Neutrophil (primary cell): ENCODE measurements at regions not wholly inside any gene's neighbourhood (a gene's known extent, or its start where the extent isn't known, plus 50 kb on each side); places are given as distances from the start of the nearest gene placed in this dataset.

Experiments used
- H3K27ac ChIP-seq: fragments of 200-600 bp; sonication (generic); 2 replicates; pipeline ENCODE4 v1.5.1; 2016; ENCODE audit warnings: mild to moderate bottlenecking, moderate library complexity
- H3K27me3 ChIP-seq: fragments of 200-600 bp; sonication (generic); 2 replicates; pipeline ENCODE4 v1.6.0; 2016; ENCODE audit warnings: mild to moderate bottlenecking
- H3K36me3 ChIP-seq: fragments of 200-600 bp; sonication (generic); 2 replicates; pipeline ENCODE4 v1.5.1; 2017
- H3K4me1 ChIP-seq, 2 experiments: fragments of 200-600 bp in 1 of 2; sonication (generic) in 1 of 2; 1 replicate in 1 of 2; 2 replicates in 1 of 2; pipeline versions ENCODE4 v1.5.1 to v1.6.1; 2013 to 2016; ENCODE audit warnings: low read depth in 1 of 2, low read length in 1 of 2, mild to moderate bottlenecking in 1 of 2, moderate library complexity in 1 of 2; ENCODE audit not compliant: control insufficient read depth in 1 of 2, insufficient read depth in 1 of 2
- H3K4me3 ChIP-seq, 2 experiments: fragments of 200-600 bp in 1 of 2; sonication (generic) in 1 of 2; 1 replicate in 1 of 2; 2 replicates in 1 of 2; pipeline ENCODE4 v1.5.1; 2013 to 2016; ENCODE audit warnings: low read depth in 1 of 2, low read length in 1 of 2, mild to moderate bottlenecking in 1 of 2, moderate library complexity in 1 of 2
- H3K9me3 ChIP-seq: fragments of 200-600 bp; sonication (generic); 2 replicates; pipeline ENCODE4 v1.5.1; 2016
- CTCF ChIP-seq: fragments of 200-600 bp; sonication (generic); IDR thresholded peaks from 2 replicates; pipeline ENCODE4 v1.5.1; 2016; ENCODE audit warnings: antibody characterized with exemption

DNA sequence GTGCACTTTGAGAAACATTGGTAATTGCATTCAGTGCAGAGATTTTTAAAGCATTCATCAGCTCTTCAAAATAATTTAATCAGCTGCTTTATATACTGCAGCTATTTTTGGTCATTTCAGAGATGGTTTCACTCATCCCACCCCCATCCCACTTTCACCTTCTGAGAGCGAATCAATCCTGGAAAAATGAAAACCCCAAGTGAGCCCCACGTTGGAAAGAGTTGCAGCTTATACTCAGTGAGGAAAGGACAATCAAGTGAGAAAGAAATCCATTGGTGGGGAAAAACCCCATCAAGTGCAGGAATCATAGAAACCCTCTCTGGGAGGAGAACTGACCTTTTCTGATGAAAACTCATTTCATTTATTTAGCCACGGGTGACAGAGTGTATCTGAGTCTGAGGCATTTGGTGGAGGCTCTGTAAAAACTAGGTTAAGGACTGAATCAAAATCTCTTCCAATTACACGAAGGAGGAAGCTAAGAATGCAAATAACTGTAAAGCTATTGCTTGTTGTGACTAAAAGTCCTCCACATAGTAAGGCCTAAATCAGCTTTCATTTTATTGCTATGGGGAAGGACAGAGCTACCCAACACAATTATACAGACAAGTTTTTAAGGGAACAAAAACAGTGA, 240.4 kb upstream of the PGRMC2 start:
- TF ChIP-seq CTCF: no peak
- Histone ChIP-seq H3K27me3 (no peaks in the 10 kb centered on the region), H3K4me1 (no peaks in the 10 kb centered on the region), H3K4me3 (no peak overlapping the region), H3K36me3 (no peaks in the 10 kb centered on the region), H3K27ac (no peak overlapping the region), H3K9me3 (no peaks in the 10 kb centered on the region)

DNA sequence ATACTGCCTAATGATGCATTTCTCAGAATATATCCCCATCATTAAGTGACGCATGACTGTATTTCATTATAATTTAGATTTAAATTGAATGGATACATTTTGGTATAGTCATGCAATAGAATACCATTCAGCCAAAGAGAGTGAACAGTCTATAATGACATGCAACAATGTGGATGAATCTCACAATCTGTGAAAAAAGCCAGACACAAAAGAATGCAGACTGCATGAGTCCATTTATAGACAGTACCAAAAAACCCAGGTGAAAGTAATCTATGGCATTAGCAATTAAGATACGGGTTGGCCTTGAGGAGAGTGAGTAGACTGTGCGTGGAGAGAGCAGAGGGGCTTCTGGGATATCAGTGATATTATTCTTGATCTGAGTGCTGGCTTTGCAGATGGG, 239.7 kb upstream of the PGRMC2 start:
- Histone ChIP-seq H3K27ac (no peak overlapping the region), H3K4me3 (no peak overlapping the region), H3K36me3 (no peaks in the 10 kb centered on the region), H3K27me3 (no peaks in the 10 kb centered on the region), H3K9me3 (no peaks in the 10 kb centered on the region), H3K4me1 (no peaks in the 10 kb centered on the region)
- no peak for TF ChIP-seq CTCF

DNA sequence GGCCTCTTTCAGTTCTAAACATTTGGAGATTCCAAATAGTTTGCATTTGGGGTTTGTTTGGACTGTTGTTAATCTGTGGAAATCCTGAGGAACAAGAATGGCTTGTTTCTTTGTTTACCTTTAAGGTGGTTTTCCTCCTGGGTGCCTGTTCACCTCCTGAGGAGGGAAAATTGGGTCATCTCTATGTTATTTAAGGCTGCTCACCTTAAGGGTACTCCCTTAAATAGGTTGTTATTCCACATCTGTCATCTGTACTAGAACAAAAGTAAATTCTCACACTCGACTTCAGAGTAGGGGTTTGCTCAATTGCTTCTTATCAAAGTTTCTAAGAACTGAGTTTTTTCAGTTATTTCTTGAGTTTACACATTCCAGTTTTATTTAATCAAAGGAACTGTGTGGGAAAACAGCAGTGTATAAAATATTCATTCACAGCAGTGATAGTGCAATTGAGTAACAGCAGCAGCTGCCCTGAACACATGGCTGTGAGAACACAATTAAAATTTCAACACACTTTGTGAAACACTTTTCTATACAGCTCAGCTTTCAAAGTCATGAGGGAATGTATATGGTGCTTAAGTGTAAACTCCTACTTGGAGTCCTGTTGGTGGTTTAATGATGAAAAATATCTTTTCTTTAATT, 238.5 kb upstream of the PGRMC2 start:
- Histone ChIP-seq H3K27ac (no peak overlapping the region), H3K36me3 (no peaks in the 10 kb centered on the region), H3K9me3 (no peaks in the 10 kb centered on the region), H3K4me1 (no peaks in the 10 kb centered on the region), H3K4me3 (no peak overlapping the region), H3K27me3 (no peaks in the 10 kb centered on the region)
- no peak for TF ChIP-seq CTCF

- no peaks in the 10 kb centered on the region for H3K4me1 ChIP-seq
- no peaks in the 10 kb centered on the region for H3K27me3 ChIP-seq
- no peaks in the 10 kb centered on the region for H3K36me3 ChIP-seq
- H3K9me3 ChIP-seq: no peaks in the 10 kb centered on the region
- H3K27ac ChIP-seq: no peak overlapping the region
- no peak overlapping the region for H3K4me3 ChIP-seq
- no peak for TF ChIP-seq CTCF
Observed at GRCh38 chr4:128525387-128525786, 237.8 kb upstream of the PGRMC2 start.

GRCh38 chr4:128524311-128524710, 236.7 kb upstream of the PGRMC2 start:
- no peaks in the 10 kb centered on the region for H3K4me1 ChIP-seq
- H3K27me3 ChIP-seq: no peaks in the 10 kb centered on the region
- no peak overlapping the region for H3K4me3 ChIP-seq
- TF ChIP-seq CTCF: no peak
- H3K9me3 ChIP-seq: no peaks in the 10 kb centered on the region
- no peaks in the 10 kb centered on the region for H3K36me3 ChIP-seq
- H3K27ac ChIP-seq: no peak overlapping the region
